ENCODE measurements at regions not wholly inside any gene's neighbourhood (a gene's known extent, or its start where the extent isn't known, plus 50 kb on each side); places are given as distances from the start of the nearest gene placed in this dataset.

GRCh38 chr20:61123286-61123685 lies 128.8 kb upstream of the CDH4 start:
- ATAC-seq: no peak

DNA sequence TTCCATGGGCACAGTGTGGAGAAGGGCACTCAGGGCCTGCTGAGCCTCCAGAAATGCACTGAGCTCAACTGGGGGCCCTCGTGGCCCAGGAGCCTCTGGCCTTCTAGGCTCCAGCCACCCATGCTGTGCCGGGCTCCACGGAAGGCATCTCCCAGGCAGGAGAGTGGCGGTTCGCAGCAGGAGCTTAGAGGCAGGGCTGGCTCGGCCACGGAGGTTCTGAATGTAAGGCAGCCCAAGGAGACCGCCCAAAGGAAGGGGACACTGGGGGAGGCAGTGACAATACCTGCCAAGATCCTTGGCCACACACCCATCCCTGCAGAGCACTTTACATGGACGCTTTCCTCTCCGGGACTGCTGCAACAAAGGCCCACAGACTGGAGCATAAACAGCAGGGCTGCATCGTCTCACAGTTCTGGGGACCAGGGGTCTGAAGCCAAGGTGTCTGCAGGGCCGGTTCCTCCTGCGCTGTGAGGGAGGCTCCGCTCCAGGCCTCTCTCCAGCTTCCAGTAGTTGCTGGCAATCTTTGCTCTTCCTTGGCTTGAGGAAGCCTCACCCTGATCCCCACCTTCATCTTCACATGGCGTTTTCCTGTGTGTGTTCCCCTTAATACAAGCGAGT lies 128.2 kb upstream of the CDH4 start:
- ATAC-seq (no peak), DNase-seq (ENCODE audit: low spot score) (no peak)

More at GRCh38 chr20:61123286-61123685, 128.8 kb upstream of the CDH4 start:
- DNase-seq (ENCODE audit: low spot score): no peak

GRCh38 chr20:61125076-61125475 lies 127.0 kb upstream of the CDH4 start:
- no peak for DNase-seq (ENCODE audit: low spot score)

GRCh38 chr20:61125546-61126180 lies 126.4 kb upstream of the CDH4 start:
- ATAC-seq (no peak), DNase-seq (ENCODE audit: low spot score) (no peak)

More at GRCh38 chr20:61125076-61125475, 127.0 kb upstream of the CDH4 start:
- ATAC-seq: no peak

GRCh38 chr20:61126369-61127195 lies 125.5 kb upstream of the CDH4 start:
- no peak for DNase-seq (ENCODE audit: low spot score)
- ATAC-seq: no peak

DNA sequence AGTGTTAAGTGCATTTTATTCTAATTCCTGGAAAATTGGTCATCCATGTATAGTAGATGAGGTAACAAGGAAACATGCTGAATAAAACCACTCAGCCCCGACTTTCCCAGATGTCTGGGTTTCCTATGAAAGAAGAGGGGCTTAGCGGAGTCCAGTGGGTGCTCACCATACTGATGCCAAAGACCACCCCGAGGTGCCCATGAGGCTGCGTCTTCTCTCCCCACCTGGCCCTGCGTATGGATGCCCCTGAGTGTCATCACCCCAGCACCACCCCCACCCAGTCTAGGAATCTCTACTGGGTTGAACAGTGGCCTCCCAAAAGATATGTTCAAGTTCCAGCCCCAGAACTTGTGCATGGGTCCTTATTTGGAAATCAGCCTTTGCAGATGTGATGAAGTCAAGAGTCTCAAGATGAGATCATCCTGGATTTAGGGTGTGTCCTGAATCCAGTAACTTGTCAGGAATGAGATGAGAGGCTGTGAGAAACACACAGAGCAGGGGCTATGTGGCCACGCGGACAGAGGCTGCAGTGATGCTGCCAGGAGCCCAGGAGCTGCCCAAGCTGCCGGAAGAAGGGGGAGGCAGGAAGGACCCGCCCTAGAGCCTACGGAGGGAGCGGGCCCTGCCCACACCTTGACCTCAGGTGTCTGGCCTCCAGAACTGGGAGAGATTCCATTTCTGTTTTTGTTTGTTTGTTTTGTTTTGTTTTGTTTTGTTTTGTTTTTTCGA lies 124.6 kb upstream of the CDH4 start:
- ATAC-seq (no peak), DNase-seq (ENCODE audit: low spot score) (no peak)

DNA sequence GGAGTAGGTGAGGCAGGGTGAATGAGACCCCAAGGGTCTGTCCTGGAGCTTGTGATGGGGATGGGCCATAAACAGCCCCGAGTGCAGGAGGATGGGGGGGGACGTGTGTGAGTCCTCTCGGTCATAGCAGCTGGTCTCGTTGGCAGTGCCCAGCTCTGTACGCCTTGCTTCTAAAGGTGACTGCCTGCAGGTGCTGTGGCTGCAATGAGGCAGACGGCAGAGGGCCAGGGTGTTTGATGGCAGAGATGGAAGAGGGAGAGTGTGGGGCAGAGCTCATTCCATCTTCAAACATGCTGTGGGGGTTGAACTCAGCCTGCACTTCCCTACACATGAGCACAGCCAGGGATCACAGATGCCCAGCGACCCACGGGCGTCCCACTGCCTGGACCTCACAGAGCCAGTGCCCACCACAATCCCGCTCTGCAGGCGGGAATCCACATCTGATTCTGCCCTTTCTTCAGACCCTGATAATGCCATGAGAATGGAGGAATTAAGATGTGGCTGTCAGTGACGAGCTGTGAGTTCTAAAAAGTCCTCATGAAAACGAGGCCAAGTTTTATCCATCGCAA lies 123.3 kb upstream of the CDH4 start:
- DNase-seq (ENCODE audit: low spot score) (no peak), ATAC-seq (no peak)

DNA sequence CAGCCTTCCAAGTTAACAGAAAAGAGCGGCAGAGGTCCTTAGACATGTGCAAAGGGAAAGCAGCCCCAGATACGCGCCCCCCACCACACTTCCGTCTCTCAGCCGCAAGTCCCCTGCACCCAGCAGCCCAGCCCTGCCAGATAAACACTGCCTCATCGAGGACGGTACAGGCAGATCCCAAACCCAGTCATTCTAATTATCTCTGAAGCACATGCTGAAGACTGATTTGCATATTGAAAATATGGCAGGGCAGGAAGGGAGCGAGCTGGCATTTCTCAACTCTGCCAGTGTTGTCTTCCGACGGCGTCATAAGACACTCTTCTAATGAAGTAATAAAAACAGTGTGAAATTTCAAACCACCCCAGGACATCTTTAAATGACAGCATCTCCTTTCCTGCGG lies 122.8 kb upstream of the CDH4 start:
- ATAC-seq (no peak), DNase-seq (ENCODE audit: low spot score) (no peak)

DNA sequence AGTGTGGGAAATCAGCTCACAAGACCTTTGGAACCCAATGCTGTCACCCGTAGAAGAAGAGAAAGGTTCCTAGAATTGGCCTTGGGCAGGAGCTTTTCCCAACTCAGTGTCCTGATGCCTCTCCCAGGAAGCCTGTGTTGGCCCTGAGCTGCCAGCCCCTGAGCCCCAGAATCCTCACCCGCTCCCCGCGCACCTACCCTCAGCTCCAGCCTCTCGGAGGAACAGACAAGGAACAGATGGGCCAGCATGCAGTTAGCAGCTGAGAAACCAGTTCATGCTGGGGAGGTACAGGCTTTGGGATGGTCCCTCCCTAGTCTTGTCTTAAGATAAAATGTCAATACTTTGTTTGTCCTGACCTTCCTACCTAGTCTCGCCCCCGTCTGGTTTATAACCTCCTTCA lies 121.9 kb upstream of the CDH4 start:
- DNase-seq (ENCODE audit: low spot score) (no peak), ATAC-seq (no peak)

DNA sequence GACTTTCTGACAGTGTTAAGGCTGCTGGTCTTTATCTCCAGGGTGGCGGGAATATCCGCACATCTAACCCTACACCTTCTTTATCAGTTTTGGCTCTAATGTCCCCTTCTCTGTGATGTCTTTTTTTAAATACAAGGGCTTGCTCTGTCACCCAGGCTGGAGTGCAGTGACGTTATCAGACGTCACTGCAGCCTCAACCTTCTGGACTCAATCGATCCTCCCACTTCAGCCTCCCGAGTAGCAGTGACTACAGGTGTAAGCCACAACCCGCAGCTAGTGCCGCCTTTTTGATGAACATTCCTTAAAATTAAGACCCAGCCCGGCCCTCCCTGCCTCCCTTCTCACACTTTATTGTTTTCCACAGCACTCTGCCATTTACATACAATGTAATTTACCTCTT lies 120.1 kb upstream of the CDH4 start:
- DNase-seq (ENCODE audit: low spot score) (no peak), ATAC-seq (no peak)

- ATAC-seq (no peak), DNase-seq (ENCODE audit: low spot score) (no peak)
Observed at GRCh38 chr20:61133611-61134010, 118.5 kb upstream of the CDH4 start.

DNA sequence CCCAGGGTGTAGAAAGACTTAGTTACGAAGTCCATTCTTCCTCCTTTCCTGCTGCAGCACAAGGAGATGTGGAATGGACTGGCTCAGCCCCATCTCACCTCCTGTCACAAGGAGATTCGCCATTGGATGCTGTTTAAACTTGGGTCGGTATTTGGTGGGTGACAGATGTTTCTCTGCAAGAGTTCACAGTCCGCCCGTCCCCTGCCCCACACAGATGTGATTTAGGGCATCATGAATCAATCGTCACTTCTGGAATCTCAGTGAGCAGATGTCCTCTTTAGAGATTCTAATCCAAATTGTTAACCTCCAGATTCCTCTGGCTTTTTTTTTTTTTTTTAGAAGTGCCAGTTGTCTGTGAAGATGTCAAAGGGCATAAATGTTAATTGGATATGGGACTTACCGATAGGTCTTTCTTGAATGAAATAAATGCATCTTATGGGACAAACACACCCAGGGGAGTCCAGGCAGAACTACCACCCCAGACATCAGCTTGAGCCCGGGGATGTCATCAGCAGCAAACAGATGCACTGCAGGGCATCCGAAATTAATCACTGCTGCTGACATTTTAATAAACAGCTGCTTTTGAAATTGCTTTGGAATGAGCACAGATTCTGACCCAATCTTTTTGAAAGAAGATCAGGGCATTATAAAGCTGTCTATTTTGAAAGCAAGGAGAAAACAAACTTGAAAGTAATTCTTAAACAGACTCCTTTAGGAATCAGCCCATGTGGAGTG lies 117.6 kb upstream of the CDH4 start:
- no peak for ATAC-seq

GRCh38 chr20:61135266-61135665 lies 116.8 kb upstream of the CDH4 start:
- ATAC-seq: no peak
- DNase-seq (ENCODE audit: low spot score): no peak

More for the DNA sequence above, 117.6 kb upstream of the CDH4 start:
- DNase-seq (ENCODE audit: low spot score): no peak

DNA sequence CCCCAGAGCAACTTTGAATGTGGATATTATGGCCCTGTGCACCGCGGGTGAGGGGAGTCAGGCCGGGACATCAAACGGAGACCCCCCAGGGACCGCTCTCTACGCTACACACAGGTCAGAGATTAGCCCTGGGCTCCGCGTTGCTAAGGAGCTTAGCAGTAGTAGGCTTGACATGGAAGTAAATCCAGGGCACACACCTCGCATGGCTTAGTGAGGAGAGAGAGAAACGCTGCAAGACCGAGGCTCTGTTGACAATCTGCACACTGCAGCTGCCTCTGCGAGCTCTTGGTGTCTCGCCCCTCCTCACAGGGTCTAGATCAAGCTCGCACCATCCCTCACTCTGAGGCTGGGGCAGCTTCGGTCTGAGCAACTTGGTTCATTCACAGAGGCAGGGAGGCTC lies 116.1 kb upstream of the CDH4 start:
- no peak for DNase-seq (ENCODE audit: low spot score)
- ATAC-seq: no peak

- DNase-seq (ENCODE audit: low spot score): no peak
- no peak for ATAC-seq
Observed at GRCh38 chr20:61138566-61138965, 113.5 kb upstream of the CDH4 start.

GRCh38 chr20:61139031-61139430 lies 113.0 kb upstream of the CDH4 start:
- DNase-seq (ENCODE audit: low spot score): no peak
- no peak for ATAC-seq

- DNase-seq (ENCODE audit: low spot score) (no peak), ATAC-seq (no peak)
Observed at GRCh38 chr20:61140576-61140975, 111.5 kb upstream of the CDH4 start.

- no peak for ATAC-seq
- no peak for DNase-seq (ENCODE audit: low spot score)
Observed at GRCh38 chr20:61146023-61146422, 106.0 kb upstream of the CDH4 start.

DNA sequence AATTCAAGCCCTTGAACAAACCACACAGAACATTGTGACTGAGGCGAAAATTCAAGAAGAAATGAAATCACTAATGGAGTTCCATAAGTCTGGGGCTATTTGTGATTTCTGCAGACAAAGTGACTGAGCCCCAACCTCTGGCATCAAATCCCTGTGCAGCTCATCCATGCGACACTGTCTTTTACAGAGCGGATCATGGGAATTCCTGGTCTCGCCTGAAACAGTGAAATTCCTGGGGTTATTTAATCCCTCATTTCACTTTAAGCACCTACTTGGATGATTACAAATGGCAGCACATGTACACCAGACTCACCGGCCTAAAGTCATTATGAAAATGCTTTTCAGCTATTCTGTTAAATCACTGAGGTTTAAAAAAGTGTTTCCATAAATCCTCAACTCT lies 102.4 kb upstream of the CDH4 start:
- no peak for DNase-seq (ENCODE audit: low spot score)

GRCh38 chr20:61157301-61157700 lies 94.8 kb upstream of the CDH4 start:
- DNase-seq (ENCODE audit: low spot score) (no peak), ATAC-seq (no peak)

More for the DNA sequence above, 102.4 kb upstream of the CDH4 start:
- no peak for ATAC-seq

Measured in left lobe of liver (tissue), 2 donors.